ENCODE measurements at regions not wholly inside any gene's neighbourhood (a gene's known extent, or its start where the extent isn't known, plus 50 kb on each side); places are given as distances from the start of the nearest gene placed in this dataset.

GRCh38 chr22:22417495-22418162 is 90.9 kb downstream of the ZNF280B start:
- no peak for DNase-seq (ENCODE audit: low spot score)
- FAIRE-seq = no peak

GRCh38 chr22:22418163-22418549 is 90.4 kb downstream of the ZNF280B start:
- DNase-seq (ENCODE audit: low spot score) (no peak), FAIRE-seq (no peak)

DNA sequence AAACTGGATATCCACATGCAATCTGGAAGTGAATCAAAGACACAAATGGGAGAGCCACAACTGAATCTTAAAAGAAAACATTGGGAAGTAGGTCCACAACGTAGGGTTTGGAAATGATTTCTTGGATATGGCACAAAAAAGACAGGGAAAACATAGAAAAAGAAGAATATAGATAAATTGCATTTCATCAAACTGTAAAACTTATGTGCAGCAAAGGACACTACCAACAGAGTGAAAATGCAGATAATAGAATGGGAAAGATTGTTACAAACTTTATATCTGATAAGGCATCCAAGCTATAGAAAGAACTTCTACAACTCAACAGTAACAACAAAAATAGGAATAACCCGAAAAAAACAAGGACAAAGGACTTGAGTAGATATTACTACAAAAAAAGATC is 89.6 kb downstream of the ZNF280B start:
- DNase-seq (ENCODE audit: low spot score) = no peak
- FAIRE-seq = no peak

GRCh38 chr22:22420580-22420979 is 88.0 kb downstream of the ZNF280B start:
- DNase-seq (ENCODE audit: low spot score) (no peak), FAIRE-seq (no peak)

- FAIRE-seq = no peak
These were observed 87.2 kb downstream of the ZNF280B start for GRCh38 chr22:22421392-22421791.

GRCh38 chr22:22422629-22423112 is 85.9 kb downstream of the ZNF280B start:
- DNase-seq (ENCODE audit: low spot score) = peak; percentile 31
- FAIRE-seq = no peak

More at GRCh38 chr22:22421392-22421791, 87.2 kb downstream of the ZNF280B start:
- no peak for DNase-seq (ENCODE audit: low spot score)

DNA sequence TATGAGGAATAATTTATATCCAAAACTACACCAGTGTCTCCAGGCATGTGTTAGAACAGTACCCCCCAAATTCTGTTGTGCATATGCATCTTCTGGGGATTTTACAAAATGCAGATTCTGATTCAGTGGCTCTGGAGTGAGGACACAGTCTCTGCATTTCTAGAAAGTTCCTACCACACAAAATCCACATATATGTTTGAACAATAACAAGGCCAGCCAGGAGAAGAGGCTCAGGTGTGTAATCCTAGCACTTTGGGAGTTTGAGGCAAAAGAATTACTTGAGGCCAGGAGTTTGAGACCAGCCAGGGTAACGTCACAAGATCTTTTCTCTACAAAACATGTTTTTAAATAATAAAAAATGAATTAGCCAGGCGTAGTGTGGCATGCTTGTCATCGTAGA is 84.9 kb downstream of the ZNF280B start:
- FAIRE-seq (no peak), DNase-seq (ENCODE audit: low spot score) (no peak)

GRCh38 chr22:22424210-22424800 is 84.2 kb downstream of the ZNF280B start:
- FAIRE-seq (no peak), DNase-seq (ENCODE audit: low spot score) (no peak)

DNA sequence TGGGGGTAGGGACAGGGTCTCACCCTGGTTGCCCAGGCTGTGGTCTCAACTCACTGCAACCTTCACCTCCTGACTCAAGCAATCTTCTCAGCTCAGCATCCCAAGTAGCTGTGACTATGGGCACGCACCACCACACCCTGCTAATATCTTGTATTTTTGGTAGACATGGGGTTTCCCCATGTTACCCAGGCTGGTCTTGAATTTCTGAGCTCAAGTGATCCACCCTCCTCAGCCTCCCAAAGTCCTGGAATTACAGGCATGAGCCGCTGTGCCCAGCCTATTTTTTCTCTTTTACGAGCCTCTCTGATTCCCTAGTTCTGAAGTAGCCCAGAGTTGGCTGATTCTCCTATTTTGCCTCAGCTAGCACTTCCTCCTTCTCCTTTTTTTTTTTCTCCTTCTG is 83.6 kb downstream of the ZNF280B start:
- no peak for DNase-seq (ENCODE audit: low spot score)
- FAIRE-seq = no peak

DNA sequence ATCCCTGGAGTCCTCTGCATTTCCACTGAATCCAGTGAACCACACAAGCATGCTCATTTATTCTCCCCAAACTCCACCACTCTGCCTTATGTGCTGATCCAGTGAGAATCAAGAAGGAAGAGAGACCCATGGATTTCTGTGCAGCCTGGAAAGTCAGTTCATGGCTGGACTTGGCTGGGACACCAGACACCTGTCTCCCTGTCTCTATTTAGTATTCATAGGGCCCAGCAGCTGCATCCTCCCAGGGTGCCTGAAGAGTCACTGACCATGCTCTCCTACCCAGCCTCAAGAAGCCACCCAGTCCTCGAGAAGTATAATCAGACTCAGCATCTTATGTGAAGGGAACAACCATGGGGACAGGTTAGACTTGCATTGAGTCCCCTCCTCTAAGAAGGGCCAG is 83.2 kb downstream of the ZNF280B start:
- no peak for FAIRE-seq

DNA sequence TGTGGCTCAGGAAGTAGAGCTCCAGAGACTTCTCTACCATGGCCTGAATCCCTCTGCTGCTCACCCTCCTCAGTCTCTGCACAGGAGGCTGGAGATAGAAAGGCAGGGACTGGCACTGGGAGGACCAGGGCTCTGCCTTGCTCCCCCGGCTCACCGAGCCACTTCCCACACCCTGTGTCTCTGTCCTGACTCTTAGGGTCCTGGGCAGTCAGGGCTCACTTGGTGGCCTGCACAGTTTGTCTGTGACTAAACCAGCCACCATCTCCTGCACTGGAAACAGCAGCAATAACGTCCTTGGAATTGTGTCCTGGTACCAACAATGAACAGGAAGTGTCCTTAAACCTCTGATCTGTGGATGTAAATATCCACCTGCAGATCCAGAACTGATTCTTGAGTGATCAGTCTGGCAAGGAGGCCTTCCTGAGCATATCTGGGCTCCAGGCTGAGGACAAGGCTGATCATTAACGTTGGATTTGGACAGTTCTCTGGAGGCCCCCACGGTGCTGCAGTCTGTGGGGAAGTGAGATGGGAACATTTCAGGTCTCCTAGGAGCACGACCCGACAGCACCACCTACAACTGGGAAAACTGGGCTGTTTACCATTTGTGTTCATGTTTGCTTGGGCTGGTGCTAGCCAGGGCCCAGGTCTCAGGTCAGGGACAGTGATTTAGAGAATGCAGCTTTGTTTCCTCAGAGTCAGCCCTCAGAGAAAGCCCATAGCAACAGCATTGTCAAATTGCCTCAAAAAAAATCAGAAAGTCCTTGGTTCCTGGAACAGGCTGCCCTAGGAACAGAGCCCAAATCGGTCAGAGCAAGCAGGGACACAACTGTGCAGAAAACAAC is 82.5 kb downstream of the ZNF280B start:
- DNase-seq (ENCODE audit: low spot score) (no peak), FAIRE-seq (no peak)

More for the DNA sequence above, 83.2 kb downstream of the ZNF280B start:
- no peak for DNase-seq (ENCODE audit: low spot score)

DNA sequence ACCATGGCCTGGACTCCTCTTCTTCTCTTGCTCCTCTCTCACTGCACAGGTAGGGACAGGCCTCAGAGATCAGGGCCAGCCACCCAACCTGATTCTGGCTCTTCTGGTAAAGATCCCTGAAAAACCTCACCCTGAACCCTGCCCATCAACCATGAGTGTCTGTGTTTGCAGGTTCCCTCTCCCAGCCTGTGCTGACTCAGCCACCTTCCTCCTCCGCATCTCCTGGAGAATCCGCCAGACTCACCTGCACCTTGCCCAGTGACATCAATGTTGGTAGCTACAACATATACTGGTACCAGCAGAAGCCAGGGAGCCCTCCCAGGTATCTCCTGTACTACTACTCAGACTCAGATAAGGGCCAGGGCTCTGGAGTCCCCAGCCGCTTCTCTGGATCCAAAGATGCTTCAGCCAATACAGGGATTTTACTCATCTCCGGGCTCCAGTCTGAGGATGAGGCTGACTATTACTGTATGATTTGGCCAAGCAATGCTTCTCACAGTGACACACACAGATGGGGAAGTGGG is 80.9 kb downstream of the ZNF280B start:
- DNase-seq (ENCODE audit: low spot score) (no peak), FAIRE-seq (no peak)

GRCh38 chr22:22428222-22429098 is 80.1 kb downstream of the ZNF280B start:
- FAIRE-seq (no peak), DNase-seq (ENCODE audit: low spot score) (no peak)

GRCh38 chr22:22429369-22430108 is 79.0 kb downstream of the ZNF280B start:
- no peak for FAIRE-seq
- no peak for DNase-seq (ENCODE audit: low spot score)

DNA sequence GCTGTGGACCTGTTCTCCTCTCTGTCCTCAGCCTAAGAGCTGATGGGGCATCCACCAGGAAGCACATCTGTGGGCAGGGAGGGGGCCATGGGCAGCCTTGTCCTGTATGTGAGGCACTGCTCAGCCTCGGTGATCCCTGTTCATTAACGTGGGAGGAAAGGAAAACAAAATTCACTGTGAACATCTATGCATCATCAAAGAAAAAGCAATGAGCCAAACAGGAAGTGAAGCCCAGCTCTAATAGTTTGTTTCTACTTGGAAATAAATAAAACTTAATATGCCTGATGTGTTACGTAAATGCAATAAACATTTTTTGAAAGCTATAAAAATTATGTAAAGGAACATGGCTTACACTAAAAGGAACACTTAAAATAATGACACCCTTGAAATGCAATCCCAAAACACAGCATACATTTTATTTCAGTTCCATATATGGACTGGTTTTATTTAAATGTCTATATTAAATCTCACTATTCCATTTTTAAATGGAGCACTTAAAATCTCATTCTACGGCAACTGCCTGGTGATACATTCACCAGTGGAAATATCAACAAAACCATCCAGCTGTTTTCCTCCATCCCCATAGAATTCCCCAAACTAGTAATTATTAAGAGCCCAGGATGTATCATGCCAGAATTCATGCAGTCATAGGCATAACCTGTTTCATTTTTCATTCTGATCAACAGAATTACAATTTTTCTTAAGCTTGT is 78.3 kb downstream of the ZNF280B start:
- no peak for FAIRE-seq
- DNase-seq (ENCODE audit: low spot score) = no peak

GRCh38 chr22:22431271-22432220 is 77.0 kb downstream of the ZNF280B start:
- FAIRE-seq = no peak

DNA sequence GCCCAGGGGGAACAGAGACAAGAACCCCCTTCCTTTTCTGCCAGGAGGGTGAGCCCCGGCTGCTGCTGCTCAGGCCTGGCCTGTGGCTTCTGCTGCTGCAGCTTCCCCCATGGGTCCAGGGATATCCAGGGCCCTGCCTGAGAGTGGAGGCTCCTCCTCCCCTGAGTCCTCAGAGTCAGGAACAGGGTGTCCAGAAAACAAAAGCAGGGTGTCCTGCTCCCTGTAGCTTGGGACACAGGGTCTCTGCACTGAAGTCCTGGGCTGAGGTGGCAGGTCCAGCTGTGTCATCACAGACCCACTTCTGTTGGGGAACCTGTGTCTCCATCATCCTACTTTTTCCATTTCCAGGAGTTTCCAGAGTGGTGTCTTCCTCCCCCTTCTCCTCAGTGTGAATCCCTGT is 76.1 kb downstream of the ZNF280B start:
- DNase-seq (ENCODE audit: low spot score) (no peak), FAIRE-seq (no peak)

More at GRCh38 chr22:22431271-22432220, 77.0 kb downstream of the ZNF280B start:
- DNase-seq (ENCODE audit: low spot score) = peak; percentile 17

DNA sequence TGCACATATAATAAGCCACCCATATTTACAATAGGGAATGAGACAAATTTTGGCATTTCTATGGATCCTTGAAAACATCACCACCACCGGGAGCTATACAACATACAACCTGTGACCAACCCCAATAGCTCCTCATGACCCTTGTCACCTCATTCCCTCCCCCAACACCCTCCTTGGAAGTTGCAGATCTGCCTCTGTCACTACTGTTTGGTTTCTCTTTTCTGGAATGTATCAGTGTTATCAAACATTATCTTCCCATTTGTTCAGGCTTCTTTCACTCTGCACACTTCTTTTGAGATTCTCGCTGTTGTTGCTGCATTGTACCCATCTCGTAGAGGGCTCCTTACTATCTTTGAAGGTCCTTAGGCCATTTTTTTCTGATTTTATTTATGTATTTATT is 75.6 kb downstream of the ZNF280B start:
- DNase-seq (ENCODE audit: low spot score) (no peak), FAIRE-seq (no peak)
